Neuronal stem cell (in vitro differentiated cells): ENCODE measurements at regions not wholly inside any gene's neighbourhood (a gene's known extent, or its start where the extent isn't known, plus 50 kb on each side); places are given as distances from the start of the nearest gene placed in this dataset.

Experiments
- DNase-seq: peaks from one replicate; pipeline ENCODE4 v3.0.0-alpha.2; 2013; ENCODE audit warnings: low spot score
- H2AFZ ChIP-seq: one replicate; pipeline ENCODE4 v1.6.1; 2013; ENCODE audit warnings: mild to moderate bottlenecking, low read length, inconsistent platforms
- H2AK5ac ChIP-seq: 2 replicates; pipeline ENCODE4 v1.6.1; 2013; ENCODE audit warnings: low read depth, mild to moderate bottlenecking, inconsistent platforms, low read length, moderate library complexity, mixed read lengths
- H2BK120ac ChIP-seq: 2 replicates; pipeline ENCODE4 v1.6.1; 2013; ENCODE audit warnings: low read depth, mild to moderate bottlenecking, inconsistent platforms, low read length, moderate library complexity, mixed read lengths
- H2BK12ac ChIP-seq: one replicate; pipeline ENCODE4 v1.6.1; 2013; ENCODE audit warnings: low read length, inconsistent platforms
- H2BK15ac ChIP-seq: 2 replicates; pipeline ENCODE4 v1.6.1; 2013; ENCODE audit warnings: mild to moderate bottlenecking, low read length, inconsistent platforms, mixed read lengths
- H2BK5ac ChIP-seq: one replicate; pipeline ENCODE4 v1.6.1; 2013; ENCODE audit warnings: inconsistent platforms, mild to moderate bottlenecking, low read length, moderate library complexity
- H3K14ac ChIP-seq: one replicate; pipeline ENCODE4 v1.6.1; 2013; ENCODE audit warnings: low read length, inconsistent platforms
- H3K18ac ChIP-seq: 2 replicates; pipeline ENCODE4 v1.6.1; 2013; ENCODE audit warnings: low read length, inconsistent platforms
- H3K23ac ChIP-seq: 2 replicates; pipeline ENCODE4 v1.6.1; 2013; ENCODE audit warnings: low read depth, mild to moderate bottlenecking, mixed read lengths, low read length, inconsistent platforms; ENCODE audit not compliant: poor library complexity
- H3K27ac ChIP-seq: replicated peaks from 3 replicates; pipeline ENCODE4 v1.5.1; 2013; ENCODE audit warnings: low read length, inconsistent platforms
- H3K27me3 ChIP-seq, 3 experiments: 2 replicates each; pipeline ENCODE4 v1.6.1; 2013; ENCODE audit warnings: low read length in 3 of 3, mild to moderate bottlenecking in 2 of 3, inconsistent platforms in 1 of 3, low read depth in 1 of 3, mixed read lengths in 1 of 3, moderate library complexity in 1 of 3; ENCODE audit not compliant: control insufficient read depth in 3 of 3, insufficient read depth in 3 of 3
- H3K36me3 ChIP-seq, 2 donors: replicated peaks in 1 of 2; 2 replicates each; pipeline ENCODE4 v1.6.1; 2013; ENCODE audit warnings: low read length in 2 of 2; ENCODE audit not compliant: control insufficient read depth in 2 of 2, insufficient read depth in 2 of 2
- H3K4ac ChIP-seq: 2 replicates; pipeline ENCODE4 v1.6.1; 2013; ENCODE audit warnings: inconsistent platforms, mild to moderate bottlenecking, low read length, moderate library complexity
- H3K4me1 ChIP-seq, 2 donors: 1 replicate in 1 of 2; 2 replicates in 1 of 2; pipeline ENCODE4 v1.6.1; 2013; ENCODE audit warnings: low read length in 2 of 2, low read depth in 1 of 2; ENCODE audit not compliant: control insufficient read depth in 2 of 2, insufficient read depth in 1 of 2
- H3K4me2 ChIP-seq: one replicate; pipeline ENCODE4 v1.6.1; 2013; ENCODE audit warnings: mild to moderate bottlenecking, low read length, inconsistent platforms; ENCODE audit not compliant: insufficient read depth, poor library complexity, severe bottlenecking
- H3K4me3 ChIP-seq, 2 donors: 2 replicates each; pipeline ENCODE4 v1.5.1; 2013; ENCODE audit warnings: low read length in 2 of 2, mild to moderate bottlenecking in 2 of 2, inconsistent platforms in 1 of 2, moderate library complexity in 1 of 2
- H3K79me1 ChIP-seq: one replicate; pipeline ENCODE4 v1.6.1; 2013; ENCODE audit warnings: low read depth, mild to moderate bottlenecking, inconsistent platforms, low read length, moderate library complexity
- H3K9ac ChIP-seq: one replicate; pipeline ENCODE4 v1.6.1; 2013; ENCODE audit warnings: mild to moderate bottlenecking, low read depth, low read length, inconsistent platforms; ENCODE audit not compliant: poor library complexity
- H3K9me3 ChIP-seq, 2 donors: replicated peaks in 1 of 2; 2 replicates each; pipeline versions ENCODE3 to v1.6.1; 2013; ENCODE audit warnings: low read length in 2 of 2, mild to moderate bottlenecking in 2 of 2, inconsistent platforms in 1 of 2, low read depth in 1 of 2, mixed read lengths in 1 of 2, moderate library complexity in 1 of 2; ENCODE audit not compliant: control insufficient read depth in 2 of 2, insufficient read depth in 1 of 2
- H4K8ac ChIP-seq: one replicate; pipeline ENCODE4 v1.6.1; 2013; ENCODE audit warnings: low read depth, mild to moderate bottlenecking, inconsistent platforms, low read length, moderate library complexity
- H4K91ac ChIP-seq: one replicate; pipeline ENCODE4 v1.6.1; 2013; ENCODE audit warnings: low read length, low read depth, mild to moderate bottlenecking, inconsistent platforms; ENCODE audit not compliant: poor library complexity
- WGBS, 2 donors: extraction: QIAGEN DNeasy Blood & Tissue Kit; methylation state at CpG; one replicate each; pipeline ENCODE4 v1.1.7; 2013; ENCODE audit warnings: missing lambda C conversion rate in 2 of 2, mixed read lengths in 1 of 2; ENCODE audit not compliant: insufficient read length in 2 of 2, insufficient replicate concordance in 1 of 2; ENCODE audit errors: extremely low coverage in 2 of 2; 5-methylcytosine and 5-hydroxymethylcytosine counted together

- Histone ChIP-seq H3K4ac (no peak overlapping the region), H4K91ac (no peak overlapping the region), H3K9ac (no peak overlapping the region), H2AK5ac (peak overlapping the region; percentile 85), H3K27me3 (no peaks in the 10 kb centered on the region), H2AFZ (no peak overlapping the region), H3K14ac (no peak overlapping the region), H3K36me3 (no peaks in the 10 kb centered on the region), H2BK120ac (peak overlapping the region; percentile 57), H3K4me3 (no peak overlapping the region), H3K23ac (no peak overlapping the region), H3K4me1 (peaks cover 0 to 33% of the 10 kb centered on the region in 2 donors), H2BK5ac (no peak overlapping the region), H2BK15ac (no peak overlapping the region), H3K18ac (peak overlapping the region; percentile 20), H3K4me2 (no peak overlapping the region), H3K27ac (no peak overlapping the region), H4K8ac (no peak overlapping the region), H3K9me3 (no peaks in the 10 kb centered on the region), H2BK12ac (peak overlapping the region; percentile 27), H3K79me1 (no peaks in the 10 kb centered on the region)
- no peak for DNase-seq
- WGBS, 2 donors: no CpG with 5 or more reads among the region's 11 CpGs
Observed at GRCh38 chr17:72379516-72379915, 258.7 kb downstream of the SOX9 start.

GRCh38 chr17:72380120-72380519, 259.3 kb downstream of the SOX9 start:
- H4K8ac ChIP-seq: no peak overlapping the region
- H3K4me3 ChIP-seq: no peak overlapping the region
- H3K27ac ChIP-seq: no peak overlapping the region
- no peak overlapping the region for H4K91ac ChIP-seq
- H2BK15ac ChIP-seq: no peak overlapping the region
- no peaks in the 10 kb centered on the region for H3K27me3 ChIP-seq
- H3K4me1 ChIP-seq: peaks cover 0 to 33% of the 10 kb centered on the region in 2 donors
- H3K9ac ChIP-seq: no peak overlapping the region
- no peak overlapping the region for H3K4me2 ChIP-seq
- H2BK120ac ChIP-seq: peak overlapping the region; percentile 57
- peak overlapping the region; percentile 85 for H2AK5ac ChIP-seq
- WGBS, 2 donors: no CpG with 5 or more reads among the region's 6 CpGs
- no peak overlapping the region for H2BK5ac ChIP-seq
- H3K14ac ChIP-seq: no peak overlapping the region
- H3K36me3 ChIP-seq: no peaks in the 10 kb centered on the region
- H3K18ac ChIP-seq: no peak overlapping the region
- no peak overlapping the region for H2AFZ ChIP-seq
- no peaks in the 10 kb centered on the region for H3K9me3 ChIP-seq
- no peak overlapping the region for H3K4ac ChIP-seq
- no peak overlapping the region for H3K23ac ChIP-seq
- no peaks in the 10 kb centered on the region for H3K79me1 ChIP-seq
- no peak overlapping the region for H2BK12ac ChIP-seq
- DNase-seq: no peak

- Histone ChIP-seq H3K4me3 (no peak overlapping the region), H4K91ac (no peak overlapping the region), H3K18ac (peak overlapping the region; percentile 54), H2BK5ac (no peak overlapping the region), H4K8ac (no peak overlapping the region), H3K4ac (no peak overlapping the region), H2BK15ac (no peak overlapping the region), H2BK12ac (no peak overlapping the region), H3K36me3 (no peaks in the 10 kb centered on the region), H3K9me3 (no peaks in the 10 kb centered on the region), H3K79me1 (no peaks in the 10 kb centered on the region), H3K4me1 (peaks cover 0 to 33% of the 10 kb centered on the region in 2 donors), H3K4me2 (no peak overlapping the region), H2AK5ac (no peak overlapping the region), H2AFZ (no peak overlapping the region), H3K27me3 (no peaks in the 10 kb centered on the region), H3K27ac (no peak overlapping the region), H3K14ac (no peak overlapping the region), H3K23ac (no peak overlapping the region), H2BK120ac (no peak overlapping the region), H3K9ac (no peak overlapping the region)
- DNase-seq: no peak
- WGBS, 2 donors: no CpG with 5 or more reads among the region's 1 CpG
Observed at GRCh38 chr17:72380737-72381136, 259.9 kb downstream of the SOX9 start.

DNA sequence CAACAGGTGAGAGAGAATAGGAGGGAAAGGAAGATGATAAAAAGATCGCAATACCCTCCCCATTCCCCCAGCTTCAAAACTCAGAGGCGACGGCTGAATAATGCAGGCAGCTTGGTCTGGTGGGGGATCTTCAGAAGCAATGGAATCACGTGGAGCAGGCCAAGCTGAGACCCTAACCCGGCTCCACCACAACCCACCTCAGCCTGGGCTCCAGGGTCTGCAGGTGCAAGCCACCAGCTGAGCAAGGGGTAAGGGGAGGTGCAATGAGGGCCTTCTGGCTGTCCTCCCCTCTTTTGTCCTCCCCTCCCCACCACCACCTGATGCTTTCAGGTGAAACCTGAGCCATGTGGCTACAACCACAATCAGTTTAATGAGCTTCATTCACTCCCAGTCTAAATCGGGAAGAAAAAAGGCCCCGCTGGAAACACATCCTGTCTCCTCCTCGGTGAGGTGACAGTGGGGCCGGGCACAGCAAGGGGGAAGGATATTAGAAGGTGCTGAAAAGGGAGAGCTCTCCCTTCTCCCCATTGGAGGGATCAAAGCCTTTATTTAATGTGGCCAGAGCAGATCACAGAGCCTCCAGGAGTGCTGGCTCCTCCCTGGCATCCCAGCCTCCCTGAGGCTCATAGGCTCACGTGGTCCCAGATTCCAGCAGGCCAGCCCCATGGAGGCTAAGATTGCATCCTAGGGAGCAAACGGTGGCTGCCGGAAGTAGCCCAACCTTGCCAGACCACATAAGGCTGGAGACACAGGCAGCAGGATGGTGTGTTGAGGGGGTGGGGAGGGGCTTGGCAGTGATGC, 261.0 kb downstream of the SOX9 start:
- Histone ChIP-seq H2AFZ (no peak overlapping the region), H3K4me1 (peaks cover 0 to 33% of the 10 kb centered on the region in 2 donors), H3K27me3 (no peaks in the 10 kb centered on the region), H4K91ac (no peak overlapping the region), H3K14ac (no peak overlapping the region), H4K8ac (no peak overlapping the region), H3K4me3 (no peak overlapping the region), H2BK120ac (no peak overlapping the region), H3K36me3 (no peaks in the 10 kb centered on the region), H3K4ac (no peak overlapping the region), H2BK15ac (no peak overlapping the region), H3K79me1 (no peaks in the 10 kb centered on the region), H2BK5ac (no peak overlapping the region), H2AK5ac (no peak overlapping the region), H3K9me3 (no peaks in the 10 kb centered on the region), H3K27ac (peak overlapping the region; percentile 25), H3K4me2 (no peak overlapping the region), H3K9ac (no peak overlapping the region), H3K23ac (no peak overlapping the region), H2BK12ac (no peak overlapping the region), H3K18ac (peak overlapping the region; percentile 39)
- no CpG with 5 or more reads among the region's 12 CpGs for WGBS, 2 donors
- DNase-seq: no peak
